ENCODE measurements at regions not wholly inside any gene's neighbourhood (a gene's known extent, or its start where the extent isn't known, plus 50 kb on each side); places are given as distances from the start of the nearest gene placed in this dataset.

- TF ChIP-seq ARID4B (CRISPR knock-in tag; IDR thresholded peaks at IDR 0.05; ENCODE audit: borderline replicate concordance) (no peak), AFF4 (CRISPR knock-in tag; IDR thresholded peaks at IDR 0.05; ENCODE audit: borderline replicate concordance) (no peak), RELA (CRISPR knock-in tag; IDR thresholded peaks at IDR 0.05; ENCODE audit: borderline replicate concordance) (no peak)
Observed at GRCh38 chr2:14143435-14143834, 489.1 kb upstream of the LRATD1 start (continued).

- no peak for ATAC-seq
- no peaks in the 10 kb centered on the region for H3K4me1 Mint-ChIP-seq
- H3K27me3 Mint-ChIP-seq (ENCODE audit: low read depth) = no peaks in the 10 kb centered on the region
- ChIA-PET POLR2A (no interaction called here), CTCF (no interaction called here)
- H3K27ac Mint-ChIP-seq = no peak overlapping the region
- H3K9me3 Mint-ChIP-seq = no peaks in the 10 kb centered on the region
- no peak for DNase-seq (ENCODE audit: low spot score)
- no peaks in the 10 kb centered on the region for H3K36me3 Mint-ChIP-seq
- TF ChIP-seq KAT7 (CRISPR knock-in tag; IDR thresholded peaks at IDR 0.05; ENCODE audit: borderline replicate concordance) (no peak), MXD4 (CRISPR knock-in tag; IDR thresholded peaks at IDR 0.05; ENCODE audit: borderline replicate concordance) (no peak), ZNF396 (CRISPR knock-in tag; IDR thresholded peaks at IDR 0.05; ENCODE audit: borderline replicate concordance) (no peak), NFATC4 (CRISPR knock-in tag; IDR thresholded peaks at IDR 0.05) (no peak), CTCF (IDR thresholded peaks at IDR 0.05) (no peak), ZNF263 (CRISPR knock-in tag; IDR thresholded peaks at IDR 0.05; ENCODE audit: low read depth) (no peak), ERG (CRISPR knock-in tag; IDR thresholded peaks at IDR 0.05) (no peak), ZNF423 (CRISPR knock-in tag; IDR thresholded peaks at IDR 0.05) (no peak), ZNF281 (CRISPR knock-in tag; IDR thresholded peaks at IDR 0.05) (no peak), SMAD4 (CRISPR knock-in tag; IDR thresholded peaks at IDR 0.05) (no peak), NFE2L1 (CRISPR knock-in tag; IDR thresholded peaks at IDR 0.05) (no peak)
- H3K4me3 Mint-ChIP-seq = no peak overlapping the region
Observed at GRCh38 chr2:14148216-14148615, 484.3 kb upstream of the LRATD1 start.

Data from WTC11 (cell line).